ENCODE measurements at regions not wholly inside any gene's neighbourhood (a gene's known extent, or its start where the extent isn't known, plus 50 kb on each side); places are given as distances from the start of the nearest gene placed in this dataset.

DNA sequence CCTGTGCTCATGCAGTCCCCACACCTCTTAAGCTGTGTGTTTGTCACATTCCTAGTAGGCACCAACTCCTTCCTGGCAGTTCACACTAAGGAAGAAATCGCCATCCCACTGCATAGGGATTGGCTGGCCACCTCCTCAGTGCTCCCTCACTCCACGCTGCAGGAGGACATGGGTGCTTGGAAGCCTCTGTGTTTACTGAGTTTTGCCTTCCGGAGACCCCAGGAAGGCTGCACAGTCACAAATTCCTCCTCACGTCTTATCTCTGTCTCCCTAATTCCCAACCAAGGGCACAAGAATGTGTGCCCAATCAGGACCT, 93.8 kb upstream of the GALNT2 start:
- DNase-seq (no peak), ATAC-seq (ENCODE audit: low read depth) (no peak)
- Mint-ChIP-seq H3K4me1 (no peaks in the 10 kb centered on the region), H3K27me3 (no peaks in the 10 kb centered on the region), H3K27ac (no peak overlapping the region), H3K9me3 (peaks cover 16% of the 10 kb centered on the region), H3K4me3 (no peak overlapping the region), H3K36me3 (ENCODE audit: low read depth) (no peaks in the 10 kb centered on the region)
- intact Hi-C loops (cut with micrococcal nuclease), result loop anchor here (2.0 kb wide), 1 partner anchor 338 kb away; no protein-coding TSS in a partner anchor
- ChIA-PET POLR2A (no interaction called here), CTCF (no interaction called here)
- TF ChIP-seq, protein P1, sequence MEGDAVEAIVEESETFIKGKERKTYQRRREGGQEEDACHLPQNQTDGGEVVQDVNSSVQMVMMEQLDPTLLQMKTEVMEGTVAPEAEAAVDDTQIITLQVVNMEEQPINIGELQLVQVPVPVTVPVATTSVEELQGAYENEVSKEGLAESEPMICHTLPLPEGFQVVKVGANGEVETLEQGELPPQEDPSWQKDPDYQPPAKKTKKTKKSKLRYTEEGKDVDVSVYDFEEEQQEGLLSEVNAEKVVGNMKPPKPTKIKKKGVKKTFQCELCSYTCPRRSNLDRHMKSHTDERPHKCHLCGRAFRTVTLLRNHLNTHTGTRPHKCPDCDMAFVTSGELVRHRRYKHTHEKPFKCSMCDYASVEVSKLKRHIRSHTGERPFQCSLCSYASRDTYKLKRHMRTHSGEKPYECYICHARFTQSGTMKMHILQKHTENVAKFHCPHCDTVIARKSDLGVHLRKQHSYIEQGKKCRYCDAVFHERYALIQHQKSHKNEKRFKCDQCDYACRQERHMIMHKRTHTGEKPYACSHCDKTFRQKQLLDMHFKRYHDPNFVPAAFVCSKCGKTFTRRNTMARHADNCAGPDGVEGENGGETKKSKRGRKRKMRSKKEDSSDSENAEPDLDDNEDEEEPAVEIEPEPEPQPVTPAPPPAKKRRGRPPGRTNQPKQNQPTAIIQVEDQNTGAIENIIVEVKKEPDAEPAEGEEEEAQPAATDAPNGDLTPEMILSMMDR (IDR thresholded peaks at IDR 0.05), result no peak

DNA sequence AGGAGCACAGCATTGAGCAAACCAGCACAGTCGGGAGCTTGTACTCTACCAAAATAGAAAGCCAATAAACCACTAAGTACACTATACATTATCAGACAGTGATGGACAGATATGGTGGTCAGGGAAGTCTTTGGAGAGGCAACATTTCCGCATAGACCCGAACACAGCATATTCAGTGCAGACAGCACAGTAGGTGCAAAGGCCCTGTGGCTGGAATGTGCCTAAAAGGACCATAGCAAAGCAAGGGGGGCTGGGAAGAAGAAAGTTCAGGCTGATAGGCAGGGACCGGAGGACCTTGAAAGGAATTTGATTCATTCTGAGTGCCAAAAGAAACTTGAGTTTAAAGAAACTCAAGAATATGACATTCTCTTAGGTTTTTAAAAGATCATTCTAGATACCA, 92.0 kb upstream of the GALNT2 start:
- intact Hi-C loops (cut with micrococcal nuclease), result no loop called here
- peaks cover 16% of the 10 kb centered on the region for H3K9me3 Mint-ChIP-seq
- no peaks in the 10 kb centered on the region for H3K36me3 Mint-ChIP-seq (ENCODE audit: low read depth)
- no peak overlapping the region for H3K27ac Mint-ChIP-seq
- DNase-seq (no peak), ATAC-seq (ENCODE audit: low read depth) (no peak)
- POLR2A ChIA-PET, result no interaction called here
- TF ChIP-seq, protein P1 (IDR thresholded peaks at IDR 0.05), result no peak
- H3K27me3 Mint-ChIP-seq, result no peaks in the 10 kb centered on the region
- no peaks in the 10 kb centered on the region for H3K4me1 Mint-ChIP-seq
- CTCF ChIA-PET, result no interaction called here
- no peak overlapping the region for H3K4me3 Mint-ChIP-seq

DNA sequence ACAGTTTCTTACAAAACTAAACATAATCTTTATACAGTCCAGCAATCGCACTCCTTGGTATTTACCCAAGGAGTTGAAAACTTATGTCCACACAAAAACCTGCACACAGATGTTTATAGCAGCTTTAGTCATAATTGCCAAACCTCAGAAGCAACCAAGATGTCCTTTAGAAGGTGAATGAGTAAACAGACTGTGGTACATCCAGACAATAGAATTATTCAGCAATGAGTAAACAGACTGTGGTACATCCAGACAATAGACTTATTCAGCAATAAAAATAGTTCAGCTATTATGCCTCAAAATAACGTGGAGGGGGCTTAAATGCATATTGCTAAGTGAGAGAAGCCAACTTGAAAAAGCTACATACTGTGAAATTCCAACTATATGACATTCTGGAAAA, 87.0 kb upstream of the GALNT2 start:
- Mint-ChIP-seq H3K4me3 (no peak overlapping the region), H3K9me3 (peaks cover 16% of the 10 kb centered on the region), H3K36me3 (ENCODE audit: low read depth) (no peaks in the 10 kb centered on the region), H3K27me3 (peaks cover 3% of the 10 kb centered on the region), H3K27ac (no peak overlapping the region), H3K4me1 (no peaks in the 10 kb centered on the region)
- intact Hi-C loops (cut with micrococcal nuclease), result no loop called here
- DNase-seq (no peak), ATAC-seq (ENCODE audit: low read depth) (no peak)
- CTCF ChIA-PET, result no interaction called here
- TF ChIP-seq, protein P1 (IDR thresholded peaks at IDR 0.05), result no peak
- POLR2A ChIA-PET, result no interaction called here

DNA sequence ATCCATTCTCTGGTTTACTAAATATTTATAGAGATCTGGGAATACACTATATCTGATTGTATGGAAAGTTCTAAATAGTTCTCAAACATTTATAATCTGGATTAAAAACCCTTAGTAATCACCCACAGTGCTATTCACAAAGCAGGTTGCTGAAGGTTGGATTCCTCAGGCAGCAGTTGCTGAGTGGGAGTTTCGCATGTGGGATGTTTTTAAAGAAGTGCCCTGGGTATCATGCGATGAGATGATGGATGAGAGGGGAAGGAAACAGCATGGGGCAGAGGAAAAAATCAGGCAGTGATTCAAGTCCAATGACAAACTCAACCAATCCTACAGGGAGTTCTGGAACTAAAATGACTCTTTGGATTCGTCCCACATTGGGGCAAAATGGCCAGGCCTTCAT, 85.3 kb upstream of the GALNT2 start:
- ChIA-PET POLR2A (no interaction called here), CTCF (no interaction called here)
- H3K27me3 Mint-ChIP-seq, result peaks cover 3% of the 10 kb centered on the region
- H3K4me1 Mint-ChIP-seq, result no peaks in the 10 kb centered on the region
- peaks cover 4% of the 10 kb centered on the region for H3K9me3 Mint-ChIP-seq
- TF ChIP-seq, protein P1 (IDR thresholded peaks at IDR 0.05), result no peak
- H3K27ac Mint-ChIP-seq, result no peak overlapping the region
- intact Hi-C loops (cut with micrococcal nuclease), result no loop called here
- ATAC-seq (ENCODE audit: low read depth) (no peak), DNase-seq (no peak)
- no peak overlapping the region for H3K4me3 Mint-ChIP-seq
- no peaks in the 10 kb centered on the region for H3K36me3 Mint-ChIP-seq (ENCODE audit: low read depth)

DNA sequence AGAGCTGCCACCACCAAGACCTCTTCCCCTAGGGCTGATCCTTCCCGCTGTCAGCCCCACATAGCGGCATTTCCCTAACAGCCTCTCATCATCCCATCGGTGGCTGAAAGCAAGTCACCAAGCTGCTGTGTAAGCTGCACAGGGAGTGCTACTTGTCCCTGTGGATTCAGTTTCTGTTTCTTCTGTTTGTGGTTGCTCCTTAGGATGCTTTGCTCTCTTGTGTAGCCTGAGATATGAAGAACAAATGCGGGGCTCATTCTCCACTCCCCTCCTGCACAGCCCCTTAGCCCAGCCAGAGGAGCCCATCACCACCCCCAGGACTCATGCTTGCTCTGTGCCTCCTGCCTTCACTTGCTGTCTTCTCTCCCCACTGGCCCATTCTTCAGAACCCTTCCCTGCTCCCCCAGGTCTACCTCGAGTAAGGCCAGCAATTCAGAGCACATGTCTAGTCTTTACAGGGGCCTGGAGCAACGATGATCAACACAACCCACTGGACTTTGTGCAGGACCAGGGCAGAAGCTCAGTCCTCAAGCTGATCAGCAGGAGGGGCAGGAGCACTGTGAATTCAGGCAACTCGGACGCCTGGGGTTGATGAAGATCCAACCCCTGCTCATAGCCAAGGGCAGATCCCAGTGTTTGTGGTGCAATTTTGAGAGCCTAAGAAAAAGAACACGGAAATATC, 82.6 kb upstream of the GALNT2 start:
- Mint-ChIP-seq H3K4me3 (no peak overlapping the region), H3K4me1 (peaks cover 5% of the 10 kb centered on the region), H3K36me3 (ENCODE audit: low read depth) (no peaks in the 10 kb centered on the region), H3K27ac (no peak overlapping the region), H3K9me3 (no peaks in the 10 kb centered on the region), H3K27me3 (peaks cover 9% of the 10 kb centered on the region)
- TF ChIP-seq, protein P1 (IDR thresholded peaks at IDR 0.05), result no peak
- ATAC-seq (ENCODE audit: low read depth) (no peak), DNase-seq (no peak)
- intact Hi-C loops (cut with micrococcal nuclease), result no loop called here
- CTCF ChIA-PET, result no interaction called here
- POLR2A ChIA-PET, result no interaction called here

Measured in activated B cell treated with CpG ODN at 0.5 μM for 24 hours (primary cell).